Stimulated activated CD4-positive, alpha-beta T cell treated with anti-CD3 and anti-CD28 coated beads, Interleukin-1b, Interleukin-23, amount 100 ng/mL, for 1 hour (primary cell): ENCODE measurements at regions not wholly inside any gene's neighbourhood (a gene's known extent, or its start where the extent isn't known, plus 50 kb on each side); places are given as distances from the start of the nearest gene placed in this dataset.

Source experiments
- DNase-seq, 2 donors: peaks; one replicate each; pipeline ENCODE4 v3.0.0-alpha.2; 2020; ENCODE audit warnings: low read depth in 2 of 2

DNA sequence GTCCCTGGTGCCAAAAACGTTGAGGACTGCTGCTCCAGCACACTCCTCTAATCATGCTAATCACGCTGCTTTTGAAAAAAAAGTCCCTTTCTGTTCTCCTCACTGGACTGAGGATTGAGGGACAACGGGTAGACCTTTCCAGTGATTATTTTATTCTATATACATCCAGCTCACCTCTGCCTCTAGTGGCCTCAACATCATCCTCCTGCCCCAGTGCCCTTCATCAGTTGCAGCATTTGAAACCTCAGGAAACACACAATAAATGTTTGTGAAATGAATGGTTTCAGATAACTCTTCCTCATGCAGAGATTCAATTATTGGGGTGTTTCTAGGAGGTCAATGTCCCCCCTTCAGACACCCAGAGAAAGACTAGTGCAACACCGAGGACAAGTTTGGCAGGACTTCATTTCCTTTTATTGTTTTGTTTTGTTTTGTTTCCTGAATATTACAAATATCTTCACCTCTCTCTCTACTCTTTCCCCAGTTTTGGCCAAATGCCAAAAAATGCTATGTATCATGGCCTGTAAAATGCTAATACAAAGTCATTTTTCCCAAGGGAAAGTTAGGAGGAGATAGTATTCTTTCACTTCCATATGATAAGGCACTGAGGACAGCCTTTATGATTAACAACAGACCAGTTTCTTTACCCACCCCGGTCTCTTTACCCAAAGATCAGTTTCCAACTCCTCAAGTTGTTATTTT, 460.1 kb upstream of the SLIT2 start:
- DNase-seq = no peak

DNA sequence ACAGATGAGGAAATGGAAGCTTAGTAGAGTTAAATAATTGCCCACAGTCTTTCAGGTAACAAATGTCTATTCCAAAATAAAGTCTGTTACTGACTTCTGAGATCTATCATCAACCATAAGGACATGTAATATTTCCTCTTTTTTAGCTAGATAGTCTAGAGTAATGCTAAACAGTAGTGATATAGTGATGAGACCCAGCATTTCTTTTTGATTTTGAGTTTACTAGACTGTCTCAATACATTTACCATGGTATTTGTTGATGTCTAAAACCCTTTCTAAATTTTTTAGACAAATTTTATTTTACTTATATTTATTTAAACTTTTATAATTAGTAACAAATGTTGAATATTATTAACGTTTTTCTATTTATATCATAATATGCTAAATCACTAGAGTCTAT, 465.1 kb upstream of the SLIT2 start:
- no peak for DNase-seq

DNA sequence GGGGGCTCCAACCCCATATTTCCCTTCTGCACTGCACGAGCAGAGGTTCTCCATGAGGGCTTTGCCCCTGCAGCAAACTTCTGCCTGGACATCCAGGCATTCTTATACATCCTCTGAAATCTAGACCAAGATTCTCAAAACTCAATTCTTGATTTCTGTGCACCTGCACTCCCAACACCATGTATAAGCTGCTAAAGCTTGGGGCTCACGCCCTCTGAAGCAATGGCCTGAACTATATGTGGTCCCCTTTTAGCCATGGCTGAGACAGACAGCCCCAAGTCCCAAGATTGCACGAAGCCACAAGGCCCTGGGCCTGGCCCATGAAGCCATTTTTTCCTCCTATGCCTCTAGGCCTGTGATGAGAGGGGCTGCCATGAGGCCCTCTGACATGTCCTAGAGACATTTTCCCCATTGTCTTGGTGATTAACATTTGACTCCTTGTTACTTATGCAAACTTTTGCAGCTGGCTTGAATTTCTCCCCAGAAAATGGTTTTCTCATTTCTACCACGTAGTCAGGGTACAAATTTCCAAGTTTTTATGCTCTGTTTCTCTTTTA, 468.0 kb upstream of the SLIT2 start:
- no peak for DNase-seq

DNA sequence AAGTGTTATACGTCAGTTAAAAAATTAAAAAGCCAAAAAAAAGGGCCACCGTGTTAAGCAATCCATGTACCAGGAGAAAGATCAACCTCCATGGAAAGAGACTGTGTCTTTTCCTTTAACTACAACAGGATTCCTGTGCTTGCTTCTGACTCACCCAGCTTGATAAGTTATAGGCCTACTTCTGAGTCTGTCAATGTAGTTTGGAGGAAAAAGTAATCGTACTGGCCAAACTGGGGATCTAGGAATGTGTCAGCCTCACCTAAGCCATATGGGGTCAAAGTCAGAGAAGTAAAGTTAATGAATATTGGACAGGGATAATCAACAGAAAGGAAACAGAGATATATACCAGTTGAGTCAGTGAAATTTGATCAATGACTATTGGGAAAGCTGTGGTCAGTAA, 470.8 kb upstream of the SLIT2 start:
- no peak for DNase-seq

DNA sequence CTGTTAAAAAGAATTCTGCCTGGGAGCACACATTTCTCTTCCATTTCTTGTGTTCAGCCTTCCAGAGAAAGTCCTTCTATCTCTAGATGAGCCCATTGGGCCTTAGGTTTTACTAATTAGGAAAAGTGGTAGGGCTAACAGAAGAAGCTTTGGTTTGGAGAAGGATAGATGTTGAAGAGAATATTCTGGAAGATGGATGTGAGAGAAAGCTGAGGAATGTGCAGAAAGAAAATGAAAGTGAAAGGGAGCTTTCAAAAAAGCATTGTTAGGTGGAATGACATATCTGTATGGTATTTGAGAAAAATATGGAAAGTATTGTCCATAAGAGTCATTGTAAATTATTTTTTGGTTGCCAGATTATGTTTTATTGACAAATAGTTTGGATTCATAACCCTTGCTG, 474.8 kb upstream of the SLIT2 start:
- no peak for DNase-seq

DNA sequence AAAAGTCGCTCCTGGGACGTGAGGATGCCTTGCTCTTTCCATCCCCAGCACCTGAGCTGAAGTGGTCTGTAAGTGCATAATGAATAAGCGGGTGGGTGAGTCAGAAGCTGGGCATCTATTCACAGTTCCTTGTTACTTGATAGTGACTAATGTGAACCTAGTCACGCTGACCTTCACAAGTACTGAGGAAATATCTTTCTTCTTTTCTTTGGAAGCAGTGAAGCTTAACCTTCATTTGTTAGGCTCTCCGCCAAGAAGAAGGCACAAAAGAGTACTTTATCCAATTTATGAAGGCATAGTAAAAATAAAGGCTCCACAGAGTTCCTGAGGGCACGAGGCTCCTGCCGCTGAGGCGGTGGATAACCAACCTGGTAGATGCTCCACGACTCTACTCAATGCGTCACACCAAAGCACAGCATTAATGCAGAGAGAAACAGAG, 475.7 kb upstream of the SLIT2 start:
- DNase-seq = no peak

DNA sequence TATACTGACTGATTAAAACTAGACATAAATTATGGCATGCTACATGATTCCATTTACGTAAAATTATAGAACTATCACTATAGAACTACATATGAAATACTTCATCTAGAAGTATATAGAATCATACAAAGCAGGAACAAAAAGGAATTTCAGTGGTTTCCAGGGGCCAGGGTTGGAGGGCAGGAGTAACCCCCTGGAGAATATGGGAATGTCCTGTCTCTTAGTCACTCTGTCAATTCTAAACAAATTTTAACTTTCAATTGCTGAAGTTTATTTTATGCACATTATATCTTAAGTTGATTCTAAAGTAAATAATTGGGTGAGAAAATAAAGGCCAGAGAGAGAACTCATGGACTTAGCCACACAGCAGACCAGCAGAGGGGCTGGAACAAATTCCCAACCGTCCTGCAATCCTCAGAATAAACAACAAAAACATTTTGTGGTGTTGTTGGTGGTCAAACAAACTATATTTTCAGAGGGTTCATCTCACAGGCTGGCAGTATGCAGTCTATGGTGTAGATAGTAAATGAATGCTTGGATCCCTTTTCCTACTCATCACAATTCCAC, 476.9 kb upstream of the SLIT2 start:
- DNase-seq = no peak

DNA sequence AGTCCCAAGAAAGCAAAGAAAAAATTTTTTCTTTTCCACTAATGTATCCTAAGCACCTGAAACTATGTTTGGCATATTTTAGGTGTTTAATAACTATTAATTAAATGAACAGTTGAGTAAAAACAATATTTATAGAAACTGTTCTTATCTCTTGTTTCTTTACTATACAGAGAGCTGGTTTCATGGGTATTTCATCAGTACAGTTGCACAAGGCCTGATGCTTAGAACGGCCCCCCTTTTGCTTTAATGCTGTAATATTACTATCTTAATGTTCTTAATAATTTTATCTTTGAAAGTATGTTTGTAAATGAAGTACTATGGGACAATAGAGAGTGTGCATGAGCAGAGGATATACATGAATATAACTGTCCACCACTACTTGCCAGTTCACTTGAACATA, 479.1 kb upstream of the SLIT2 start:
- DNase-seq = no peak

DNA sequence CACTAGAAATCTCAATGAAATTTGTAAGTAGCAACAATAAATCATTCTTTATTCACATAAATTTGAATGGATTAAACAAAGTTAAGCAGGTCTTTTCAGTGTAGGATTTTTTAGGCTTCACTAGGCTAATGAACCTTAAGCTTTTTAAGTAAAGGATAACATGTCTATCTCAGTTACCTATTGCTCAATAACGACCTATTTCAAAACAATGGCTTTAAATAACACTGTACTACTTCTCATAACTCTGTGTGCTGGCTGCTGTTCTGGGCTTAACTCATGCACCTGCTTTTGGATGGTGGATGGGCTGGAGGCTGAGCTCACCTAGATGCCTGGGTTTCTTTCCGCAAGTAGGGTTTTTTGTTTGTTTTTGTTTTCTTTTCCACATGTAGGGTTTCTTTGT, 495.0 kb upstream of the SLIT2 start:
- DNase-seq = no peak

DNA sequence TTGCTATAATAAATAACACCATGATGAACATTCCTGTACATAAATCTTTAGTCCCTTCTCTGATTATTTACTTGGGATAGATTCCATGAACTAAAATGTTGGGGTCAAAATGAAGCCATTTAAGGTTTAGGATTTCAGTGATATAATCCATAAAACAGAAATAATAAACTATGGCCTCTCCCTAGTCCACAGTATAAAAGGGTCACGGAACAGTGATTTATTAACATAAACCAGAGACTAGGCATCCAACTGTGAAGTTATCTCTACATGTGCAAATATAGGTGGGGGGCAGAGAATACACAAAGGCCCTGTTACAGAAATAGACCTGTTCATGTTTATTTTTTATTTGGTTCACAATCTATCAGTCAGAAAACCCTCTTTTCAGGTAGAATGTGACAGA, 499.1 kb upstream of the SLIT2 start:
- DNase-seq = no peak

DNA sequence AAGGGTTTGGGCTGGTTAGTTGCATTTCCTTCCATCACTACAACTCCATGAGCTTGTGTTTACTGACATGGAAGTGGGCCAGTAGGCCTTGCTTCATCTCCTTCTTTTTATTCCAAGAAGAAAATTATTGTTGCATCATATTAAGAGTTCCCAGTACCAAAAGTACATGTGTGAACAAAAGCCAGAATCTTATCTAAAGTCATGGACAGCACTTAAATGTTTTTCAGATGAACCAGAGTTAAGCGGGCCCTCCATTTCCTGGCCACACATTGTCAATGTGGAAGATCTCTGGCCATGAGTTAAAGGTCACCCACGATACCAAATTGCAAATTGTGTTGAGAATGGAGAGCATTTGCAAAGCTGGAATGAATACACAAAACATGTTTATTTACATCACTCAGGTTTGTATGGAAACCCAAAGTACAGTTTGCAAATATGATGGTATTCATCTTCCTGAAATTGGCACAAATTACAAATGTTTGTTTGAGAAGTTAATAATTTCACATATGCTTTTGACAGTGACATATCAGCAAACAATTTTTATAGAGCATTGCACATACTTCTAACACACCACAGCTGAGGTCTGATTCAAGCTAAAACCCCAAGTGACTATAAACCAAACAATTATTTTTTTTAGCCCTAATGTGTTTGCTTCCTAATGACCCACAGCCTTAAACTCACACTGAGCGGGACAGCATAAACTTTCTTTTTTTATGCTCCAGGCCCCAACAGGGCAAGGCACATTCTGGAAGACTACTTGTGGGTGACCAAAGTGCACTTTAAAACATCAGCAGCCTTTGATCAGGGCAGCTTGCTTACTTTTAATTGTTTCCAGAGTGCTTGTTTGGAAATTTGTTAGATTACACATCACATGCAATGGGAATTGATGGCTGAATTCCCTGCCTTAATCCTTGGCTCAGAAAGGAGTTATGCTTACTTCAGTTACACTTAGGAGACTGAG, 502.9 kb upstream of the SLIT2 start:
- DNase-seq = no peak

DNA sequence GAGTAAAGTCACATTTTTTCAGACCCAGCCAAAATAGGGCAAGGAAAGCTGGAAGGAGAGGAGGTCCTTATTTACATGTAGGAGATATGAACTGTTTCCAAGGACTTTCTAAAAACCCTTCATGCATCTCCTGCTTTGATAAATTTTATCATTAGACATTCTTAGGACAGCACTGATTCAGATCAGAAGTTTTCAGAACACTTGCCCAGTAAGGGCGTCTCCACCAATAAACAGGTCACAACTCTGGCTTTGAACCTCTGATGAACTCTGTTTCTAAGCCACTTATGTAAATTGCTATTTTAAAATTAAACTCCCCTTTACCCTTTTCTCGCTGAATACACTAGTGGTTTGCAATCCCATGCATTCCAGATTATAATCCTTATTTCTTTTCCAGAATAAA, 505.3 kb upstream of the SLIT2 start:
- no peak for DNase-seq

DNA sequence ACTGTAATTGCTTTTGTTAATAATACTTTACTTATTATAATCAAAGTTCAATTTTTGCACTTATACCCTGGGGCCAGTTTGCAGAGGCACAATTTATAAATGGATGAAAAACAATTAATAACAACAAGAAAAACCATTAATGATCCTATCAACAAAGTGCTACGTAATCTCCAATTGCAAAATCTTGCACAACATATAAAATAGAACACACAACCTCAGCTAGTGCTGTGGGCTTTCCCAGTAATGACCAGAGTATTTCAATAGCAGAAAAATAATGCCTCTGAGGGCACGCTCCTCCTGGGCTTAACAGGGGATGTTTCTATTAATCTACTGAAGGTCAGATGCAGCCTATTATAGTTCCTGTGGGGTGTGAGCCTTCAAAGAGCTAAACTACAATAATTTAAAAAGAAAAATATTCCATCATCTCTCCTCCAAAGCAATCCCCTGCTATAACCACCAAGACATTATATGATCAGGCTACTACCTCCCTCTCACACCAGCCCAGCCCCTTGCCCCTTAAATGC, 508.5 kb upstream of the SLIT2 start:
- no peak for DNase-seq

DNA sequence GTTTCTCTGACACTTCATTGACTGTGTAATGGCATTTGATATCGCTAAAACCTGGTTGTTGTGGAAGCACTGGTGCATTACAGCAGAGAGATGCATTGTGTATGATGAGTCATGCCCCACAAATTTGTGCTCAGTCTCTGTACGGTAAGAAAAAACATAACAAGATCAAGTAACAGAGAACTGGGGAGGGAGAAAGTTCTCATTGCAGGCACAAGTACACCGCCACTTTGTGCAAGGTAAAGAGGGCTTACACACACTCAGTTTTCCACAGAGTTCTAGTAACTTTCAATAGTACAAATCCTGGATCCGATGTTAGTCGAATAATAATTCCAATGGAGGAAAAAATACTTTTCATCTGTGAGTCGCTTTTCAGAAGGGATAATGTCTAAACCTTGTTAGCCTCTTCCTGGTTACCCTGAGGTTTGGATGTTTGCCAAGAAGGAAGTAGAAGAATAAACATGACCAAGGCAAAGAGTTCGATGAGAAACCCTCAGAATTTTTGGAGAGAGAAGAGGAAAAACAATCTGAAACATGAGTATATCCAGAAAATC, 512.5 kb upstream of the SLIT2 start:
- no peak for DNase-seq

DNA sequence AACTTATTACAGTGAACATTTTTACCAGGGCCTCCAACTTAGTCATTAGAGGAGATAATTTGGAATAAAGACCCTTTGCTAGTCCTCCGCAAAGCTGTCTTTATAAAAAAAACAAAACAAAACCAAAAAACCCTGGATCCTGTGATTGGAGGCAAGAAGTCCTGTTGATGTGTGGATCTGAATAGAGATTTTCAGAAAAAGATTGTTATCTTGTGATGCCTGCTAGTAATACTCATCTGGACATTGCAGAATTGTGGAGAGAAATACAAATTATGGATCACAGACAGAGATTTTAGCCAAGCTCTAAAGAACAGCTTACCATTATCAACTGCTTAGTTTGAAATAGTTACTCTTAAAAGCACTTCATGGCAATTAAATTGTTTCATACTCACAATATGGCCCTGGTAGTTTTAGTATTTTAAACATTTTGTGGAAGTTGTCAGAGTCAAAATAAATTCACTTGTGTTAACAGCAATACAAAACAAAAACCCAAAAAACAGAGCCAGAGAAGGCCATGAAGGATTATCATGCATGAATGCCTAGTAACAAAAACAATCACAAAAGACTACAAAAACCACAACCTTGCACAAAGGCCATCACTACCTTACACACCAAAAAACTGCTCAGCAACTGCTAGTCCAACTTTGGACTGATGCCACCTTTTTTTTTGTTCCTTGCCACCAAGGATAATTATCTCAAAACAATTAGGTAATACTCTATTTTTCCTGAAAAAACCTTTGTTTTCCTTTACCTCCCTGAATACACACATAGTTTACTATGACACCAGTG, 514.5 kb upstream of the SLIT2 start:
- DNase-seq = no peak

DNA sequence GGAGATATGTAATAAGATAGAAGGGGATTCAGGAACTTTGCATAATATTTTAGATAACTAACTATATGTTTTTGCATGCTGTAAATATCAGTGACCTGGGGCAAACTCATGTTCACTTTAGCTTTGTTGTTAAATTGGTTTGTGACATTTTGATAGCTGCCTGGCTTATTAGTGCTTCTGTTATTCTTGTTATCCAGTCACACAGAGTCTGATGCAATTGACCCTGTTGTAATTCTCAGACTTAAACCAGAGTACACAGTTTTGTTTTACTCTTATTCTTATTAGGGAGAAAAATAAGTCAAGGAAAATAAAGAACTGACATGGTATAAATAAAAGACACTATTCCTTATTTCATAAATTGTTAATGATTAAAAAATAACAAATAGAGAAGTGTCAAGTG, 516.7 kb upstream of the SLIT2 start:
- DNase-seq = no peak

DNA sequence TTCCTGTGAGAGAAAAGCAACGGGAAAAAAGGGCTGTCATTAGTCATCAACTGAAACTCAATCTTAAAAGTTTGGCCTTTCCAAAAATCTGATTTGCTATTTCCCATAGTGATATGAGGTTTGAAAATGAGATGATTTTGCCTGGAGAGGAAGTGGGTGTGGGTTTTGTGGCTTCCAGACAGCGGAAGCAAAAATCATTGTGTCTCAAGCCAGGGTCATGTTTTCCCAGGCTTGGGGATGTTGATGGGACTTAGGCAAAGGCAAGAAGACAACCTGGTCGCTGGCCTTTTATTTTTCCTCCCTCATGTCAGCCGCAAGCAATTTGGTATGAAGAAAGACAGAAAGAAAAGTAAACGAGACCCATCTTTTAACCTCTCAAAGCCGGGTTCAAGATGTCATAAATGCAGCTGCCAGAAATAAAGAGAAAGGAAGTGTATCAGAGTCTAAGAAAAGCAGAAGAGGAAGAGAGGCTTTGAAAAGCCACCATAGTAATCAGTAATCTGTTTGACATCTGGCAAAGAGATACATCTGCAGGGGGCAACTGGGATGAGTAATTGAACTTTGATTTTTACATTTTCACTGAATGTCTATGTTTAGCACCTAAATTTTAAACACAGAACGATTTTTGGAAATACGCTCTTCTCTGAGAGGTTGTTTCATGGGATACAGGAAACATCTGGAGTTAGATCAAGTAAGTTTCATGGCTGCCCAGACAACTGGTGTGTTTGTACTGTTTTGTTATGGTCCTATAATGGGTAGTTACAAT, 521.6 kb upstream of the SLIT2 start:
- DNase-seq = no peak

DNA sequence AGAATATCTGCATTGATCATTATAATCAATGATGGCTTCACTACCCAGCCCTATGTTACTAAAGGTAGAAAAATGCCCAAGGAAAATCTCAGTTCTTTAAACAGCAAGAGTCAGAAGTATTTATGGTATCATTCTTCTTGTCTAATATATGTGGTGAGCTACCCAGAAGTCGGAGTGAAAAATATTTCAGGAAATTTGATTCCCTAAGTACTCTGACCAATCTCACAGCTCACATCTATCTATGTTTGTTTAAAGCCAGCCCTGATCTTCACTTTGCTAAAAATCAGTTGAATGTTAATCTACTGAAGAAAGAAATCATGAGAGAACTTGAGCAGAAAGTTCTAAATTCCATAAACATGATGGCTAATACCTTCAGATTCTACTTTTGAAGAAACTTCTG, 522.9 kb upstream of the SLIT2 start:
- no peak for DNase-seq

DNA sequence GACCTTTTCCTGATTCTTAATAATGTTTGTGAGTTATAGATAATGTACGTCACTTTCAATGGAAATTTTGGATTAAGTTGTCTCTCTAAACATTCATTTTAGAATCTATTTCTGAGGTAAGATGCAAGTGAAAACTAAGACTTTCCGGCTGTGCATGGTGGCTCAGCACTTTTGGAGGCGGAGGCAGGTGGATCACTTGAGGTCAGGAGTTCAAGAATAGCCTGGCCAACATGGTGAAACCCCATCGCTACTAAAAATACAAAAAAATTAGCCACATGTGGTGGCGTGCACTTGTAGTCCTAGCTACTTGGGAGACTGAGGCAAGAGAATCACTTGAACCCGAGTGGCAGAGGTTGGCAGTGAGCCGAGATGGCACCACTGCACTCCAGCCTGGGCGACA, 524.6 kb upstream of the SLIT2 start:
- no peak for DNase-seq

DNA sequence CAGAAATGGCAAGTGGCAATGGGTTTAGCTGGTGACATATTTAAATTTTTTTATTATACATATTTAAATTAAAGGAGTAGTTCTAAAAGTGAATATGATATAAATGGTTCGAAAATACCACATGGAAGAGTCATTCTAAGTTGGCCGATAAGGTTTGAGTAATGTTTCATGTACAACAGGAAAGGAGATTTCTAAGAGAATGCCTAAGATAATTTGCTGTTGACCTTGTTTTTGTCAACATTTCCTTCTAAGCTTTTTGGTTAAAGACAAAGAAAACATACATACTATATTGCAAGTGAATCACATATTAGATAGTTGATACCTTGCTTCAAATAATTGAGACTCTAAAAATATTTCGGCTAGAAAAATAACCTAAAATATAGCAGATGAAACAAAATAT, 526.6 kb upstream of the SLIT2 start:
- no peak for DNase-seq
